ENCODE measurements at regions not wholly inside any gene's neighbourhood (a gene's known extent, or its start where the extent isn't known, plus 50 kb on each side); places are given as distances from the start of the nearest gene placed in this dataset.

DNA sequence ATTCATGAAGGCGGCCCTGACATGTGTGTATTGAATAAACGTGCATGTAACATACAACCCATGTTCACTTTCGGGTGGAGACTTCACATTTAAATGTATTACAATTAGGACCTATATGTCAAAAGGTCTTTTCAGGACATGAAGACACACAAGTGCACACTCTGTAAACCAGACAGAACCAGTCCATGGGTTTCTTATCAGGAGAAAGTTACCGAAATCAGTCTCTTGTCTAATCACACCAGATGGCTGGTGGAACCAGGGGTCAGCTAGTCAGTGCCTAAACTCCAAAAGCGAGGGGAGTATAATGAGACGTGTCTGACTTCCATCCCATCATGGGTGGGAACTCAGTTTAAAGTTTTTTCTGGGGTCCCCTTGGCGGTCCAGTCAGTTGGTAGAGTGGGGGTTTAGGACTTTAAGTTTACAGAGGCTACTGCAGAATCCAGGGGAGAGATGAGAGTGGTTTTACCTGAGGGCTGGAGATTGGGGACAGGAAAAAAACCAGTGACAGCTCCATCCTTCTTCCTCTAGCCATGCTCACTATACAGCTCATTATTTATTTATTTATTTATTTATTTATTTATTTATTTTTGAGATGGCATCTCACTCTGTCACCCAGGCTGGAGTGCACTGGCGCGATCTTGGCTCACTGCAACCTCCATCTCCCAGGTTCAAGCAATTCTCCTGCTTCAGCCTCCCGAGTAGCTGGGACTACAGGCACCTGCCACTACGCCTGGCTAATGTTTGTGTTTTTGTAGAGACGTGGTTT, 251.3 kb upstream of the LYZL1 start:
- no peak for DNase-seq

GRCh38 chr10:29039091-29039490, 249.8 kb upstream of the LYZL1 start:
- no peak for DNase-seq

- DNase-seq = peak; percentile 18
These were observed 249.1 kb upstream of the LYZL1 start for GRCh38 chr10:29039677-29040189.

GRCh38 chr10:29041616-29042015, 247.3 kb upstream of the LYZL1 start:
- DNase-seq = no peak

DNA sequence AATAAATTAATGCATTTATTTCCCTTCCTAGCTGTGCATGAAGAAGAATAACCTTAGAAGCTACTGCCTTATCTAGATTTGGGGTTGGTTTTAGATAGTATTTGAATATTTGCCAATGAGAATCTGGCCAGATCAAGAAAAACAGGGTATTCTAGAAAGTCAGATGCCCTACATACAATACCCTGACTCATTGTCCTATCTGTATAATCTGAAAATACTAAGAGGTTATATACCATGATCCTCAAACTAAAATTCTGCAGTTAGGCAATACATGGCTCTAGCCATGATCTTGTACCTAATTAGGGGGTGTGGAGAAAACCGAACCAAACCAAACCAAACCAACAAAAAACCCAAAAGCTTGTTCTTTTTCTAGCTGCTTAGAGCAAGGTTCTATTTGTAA, 240.4 kb upstream of the LYZL1 start:
- no peak for DNase-seq

DNA sequence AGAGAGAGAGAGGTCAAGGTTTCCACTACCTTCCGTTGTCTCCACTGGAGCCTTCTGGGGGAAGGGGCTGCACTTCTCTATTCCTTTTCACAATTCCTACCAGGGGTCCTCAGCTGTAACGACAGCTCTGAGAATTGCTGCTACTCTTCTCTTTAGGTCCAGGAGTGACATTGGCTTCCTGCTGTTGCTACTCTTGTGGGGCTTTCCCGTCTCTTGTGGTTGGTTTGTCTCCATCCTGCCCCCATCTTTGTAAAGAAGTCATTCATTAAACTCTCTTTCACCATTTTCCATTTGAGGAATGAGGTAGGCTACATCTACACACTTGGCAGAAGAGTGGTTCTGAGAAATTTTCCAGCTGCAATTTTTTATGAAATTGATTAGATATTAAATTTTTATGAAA, 238.8 kb upstream of the LYZL1 start:
- no peak for DNase-seq

DNA sequence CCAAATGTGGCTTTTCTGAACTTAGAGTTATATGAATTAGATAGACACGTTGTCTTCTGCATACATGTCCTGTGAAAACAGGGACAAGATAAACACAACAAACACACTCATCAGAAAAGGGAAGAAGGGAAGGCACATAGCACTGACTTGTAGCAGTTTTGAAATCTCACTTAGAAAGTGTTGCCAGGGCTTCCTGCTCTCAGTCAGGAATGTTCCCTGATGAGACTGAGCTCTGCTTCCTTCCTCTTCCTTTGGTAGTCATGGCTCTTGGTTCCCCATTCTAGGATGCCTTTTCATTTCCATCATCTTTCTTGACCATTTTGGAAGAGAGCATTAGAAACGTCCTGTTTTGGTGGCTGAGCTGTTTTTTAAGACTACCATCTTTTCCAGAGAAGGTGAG, 233.8 kb upstream of the LYZL1 start:
- no peak for DNase-seq

- no peak for DNase-seq
These were observed 232.1 kb upstream of the LYZL1 start for GRCh38 chr10:29056729-29057128.

GRCh38 chr10:29057822-29058331, 231.0 kb upstream of the LYZL1 start:
- no peak for DNase-seq

- DNase-seq = no peak
These were observed 224.8 kb upstream of the LYZL1 start for GRCh38 chr10:29063806-29064644.

DNA sequence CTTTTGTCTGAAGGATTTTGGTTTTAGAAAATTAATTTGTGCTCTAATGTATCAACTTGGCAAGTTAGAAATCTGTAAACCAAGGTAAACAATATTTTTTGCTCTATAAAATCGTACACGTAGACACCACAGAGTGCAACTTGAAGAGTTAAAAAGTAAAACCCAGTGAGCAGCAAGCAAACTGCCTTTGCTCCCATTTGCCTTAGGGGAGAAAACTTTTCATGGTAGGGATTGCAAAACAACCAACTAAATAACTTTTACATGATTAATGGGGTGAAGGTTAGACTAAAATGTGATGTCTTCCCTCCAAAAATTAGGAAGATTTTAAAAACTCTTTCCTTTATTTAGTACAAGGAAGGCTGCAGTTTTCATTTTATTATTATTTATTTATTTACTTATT, 224.2 kb upstream of the LYZL1 start:
- DNase-seq = no peak

- DNase-seq = no peak
These were observed 221.7 kb upstream of the LYZL1 start for GRCh38 chr10:29067161-29067560.

GRCh38 chr10:29067628-29068027, 221.2 kb upstream of the LYZL1 start:
- no peak for DNase-seq

GRCh38 chr10:29068302-29068701, 220.6 kb upstream of the LYZL1 start:
- DNase-seq = no peak

DNA sequence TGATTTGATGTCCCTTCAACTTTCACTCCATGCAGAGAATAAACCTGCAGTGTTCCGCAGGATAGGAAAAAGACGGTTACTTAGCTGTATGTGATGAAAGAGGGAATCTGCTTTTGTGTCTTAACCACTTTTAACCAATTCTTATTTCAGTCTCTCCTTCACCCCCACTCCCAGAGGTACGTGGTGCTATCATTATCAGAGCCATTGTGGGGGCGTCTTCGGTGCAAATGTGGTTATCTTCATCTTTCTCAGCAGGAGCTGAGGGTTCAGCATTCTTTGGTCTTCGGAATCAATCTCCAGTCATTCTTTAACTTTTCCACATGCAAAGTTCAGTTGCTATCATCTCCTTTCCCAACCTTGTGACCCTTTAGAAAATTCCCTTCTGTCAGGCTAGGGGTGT, 219.9 kb upstream of the LYZL1 start:
- DNase-seq = no peak

DNA sequence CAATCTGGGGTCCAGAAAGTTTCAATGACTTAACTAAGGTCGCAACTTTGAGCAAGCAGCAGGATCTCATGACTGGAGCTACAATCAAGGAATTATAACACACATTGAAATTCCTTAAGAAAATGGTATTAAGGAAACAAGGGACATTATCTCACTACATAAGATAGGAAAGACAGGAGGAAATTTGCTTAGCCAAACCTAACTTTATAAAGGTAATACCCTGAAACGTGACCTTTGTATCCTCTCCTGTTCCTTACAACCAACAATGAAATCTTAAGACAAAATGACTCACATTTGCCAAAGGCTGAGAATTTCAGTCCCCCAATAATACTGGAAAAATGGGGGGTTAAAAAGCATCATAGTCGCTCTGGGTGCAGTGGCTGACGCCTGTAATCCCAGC, 218.9 kb upstream of the LYZL1 start:
- DNase-seq = no peak

- DNase-seq = no peak
These were observed 210.0 kb upstream of the LYZL1 start for GRCh38 chr10:29078919-29079318.

- no peak for DNase-seq
These were observed 207.6 kb upstream of the LYZL1 start for GRCh38 chr10:29081231-29081630.

DNA sequence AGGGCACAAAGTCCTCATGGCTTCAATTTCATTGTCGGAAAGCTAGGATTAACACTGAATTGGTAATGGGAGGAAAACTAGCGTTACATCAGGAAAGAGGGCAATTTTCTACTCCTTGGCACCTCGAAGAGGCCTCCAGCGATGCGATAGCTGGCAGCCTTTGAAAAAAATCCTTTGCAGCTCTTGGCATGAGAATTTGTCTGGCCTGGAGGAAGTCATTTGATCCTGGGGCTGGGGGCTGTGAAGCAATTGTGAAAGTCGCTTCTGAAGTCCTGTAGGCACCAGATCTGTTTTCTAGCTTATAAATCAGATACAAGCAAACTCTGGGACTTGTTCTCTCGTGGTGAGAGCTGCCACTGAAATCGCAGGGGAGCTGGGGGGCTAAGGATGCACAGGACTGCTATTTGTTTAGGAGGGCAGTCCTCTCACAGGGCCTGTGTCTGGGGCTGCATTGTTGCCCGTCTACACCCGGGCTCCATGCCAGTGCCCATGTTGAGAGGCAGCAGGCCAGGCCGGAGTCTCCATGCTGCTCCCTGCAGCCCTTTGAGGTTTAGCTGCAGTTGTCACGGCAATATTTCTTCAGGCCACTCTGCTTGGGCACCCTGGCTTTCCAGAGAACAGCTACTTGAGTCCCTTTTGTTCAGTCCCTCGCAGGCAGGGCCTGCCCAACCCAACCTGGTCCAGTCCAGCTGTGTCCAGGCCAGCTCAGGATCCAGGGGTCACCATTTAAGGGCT, 206.8 kb upstream of the LYZL1 start:
- no peak for DNase-seq

DNA sequence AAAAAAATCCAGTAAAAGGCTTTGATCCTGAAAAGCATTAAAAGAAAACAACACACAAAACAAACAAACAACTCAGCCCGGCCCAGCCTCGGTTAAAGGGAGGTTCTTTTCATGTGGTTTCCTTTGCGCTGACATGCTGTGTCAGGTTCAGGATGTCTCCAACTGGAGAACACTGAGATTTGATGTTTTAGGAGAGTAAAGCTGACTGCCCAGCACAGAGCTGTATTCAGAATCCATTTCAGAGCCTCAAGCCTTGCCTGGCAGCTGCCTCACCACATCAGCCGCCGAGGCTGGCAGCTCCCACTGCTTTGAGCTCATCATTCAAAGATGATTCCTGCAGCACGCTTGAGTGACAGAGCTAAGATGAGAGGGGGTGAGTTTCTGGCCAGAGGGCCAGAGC, 205.8 kb upstream of the LYZL1 start:
- no peak for DNase-seq

GRCh38 chr10:29084681-29085307, 204.1 kb upstream of the LYZL1 start:
- no peak for DNase-seq

DNA sequence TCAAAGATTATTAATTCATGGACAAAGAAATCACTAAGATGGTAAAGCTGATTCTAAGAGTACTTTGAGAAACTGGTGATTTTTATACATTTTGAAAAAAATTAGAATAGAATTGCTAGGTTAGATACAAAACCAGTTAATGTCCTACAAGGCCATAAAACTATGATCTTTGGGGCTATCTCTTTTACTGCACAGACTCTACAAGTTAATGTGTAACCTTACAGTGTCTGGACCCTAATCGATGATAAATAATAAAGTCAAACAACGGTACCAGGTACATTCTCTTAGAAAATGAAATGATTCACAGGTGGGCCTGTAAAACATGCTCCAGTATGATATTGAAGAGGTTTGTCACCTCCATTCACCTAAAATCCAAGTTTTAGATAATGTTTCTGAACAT, 199.8 kb upstream of the LYZL1 start:
- no peak for DNase-seq
